WTC11 (cell line): ENCODE measurements at regions not wholly inside any gene's neighbourhood (a gene's known extent, or its start where the extent isn't known, plus 50 kb on each side); places are given as distances from the start of the nearest gene placed in this dataset.

Experiments used
- ATF1 ChIP-seq: sonication (generic); formaldehyde crosslinking; IDR thresholded peaks from 2 replicates; pipeline ENCODE4 v1.8.1; 2023; ENCODE audit warnings: mild to moderate bottlenecking, moderate library complexity, missing genetic modification reagents
- CTCF ChIP-seq: fragments of 200-600 bp; IDR thresholded peaks from 2 replicates; pipeline ENCODE4 v1.8.0; 2022; ENCODE audit warnings: antibody characterized with exemption
- ESRRA ChIP-seq: sonication (generic); formaldehyde crosslinking; IDR thresholded peaks from 2 replicates; pipeline ENCODE4 v1.8.1; 2022; ENCODE audit warnings: mild to moderate bottlenecking, missing genetic modification reagents, borderline replicate concordance
- KAT7 ChIP-seq: sonication (generic); formaldehyde crosslinking; IDR thresholded peaks from 2 replicates; pipeline ENCODE4 v1.8.1; 2023; ENCODE audit warnings: missing genetic modification reagents, mild to moderate bottlenecking, borderline replicate concordance
- NR3C1 ChIP-seq: sonication (generic); formaldehyde crosslinking; conservative IDR thresholded peaks from 2 replicates; pipeline ENCODE4 v1.8.1; 2023; ENCODE audit warnings: low read depth, mild to moderate bottlenecking, missing genetic modification reagents
- ZNF219 ChIP-seq: sonication (generic); formaldehyde crosslinking; IDR thresholded peaks from 2 replicates; pipeline ENCODE4 v1.8.0; 2023; ENCODE audit warnings: missing genetic modification reagents, mild to moderate bottlenecking, borderline replicate concordance
- ZNF416 ChIP-seq: fragments of 250-450 bp; sonication (Bioruptor Pico); IDR thresholded peaks from 2 replicates; pipeline ENCODE4 v1.9.0; 2021; ENCODE audit warnings: mild to moderate bottlenecking, inconsistent platforms
- TF ChIP-seq, protein P1 (sequence below): sonication (generic); formaldehyde crosslinking; conservative IDR thresholded peaks from 2 replicates; pipeline ENCODE4 v1.8.1; 2022; ENCODE audit warnings: mild to moderate bottlenecking, missing genetic modification reagents
- TF ChIP-seq, protein P2 (sequence below): sonication (generic); formaldehyde crosslinking; IDR thresholded peaks from 2 replicates; pipeline ENCODE4 v1.8.0; 2022; ENCODE audit warnings: mild to moderate bottlenecking, missing genetic modification reagents
- TF ChIP-seq, protein P3 (sequence below): sonication (generic); formaldehyde crosslinking; IDR thresholded peaks from 2 replicates; pipeline ENCODE4 v1.8.1; 2023; ENCODE audit warnings: mild to moderate bottlenecking, missing genetic modification reagents, moderate library complexity
- TF ChIP-seq, protein P4 (sequence below): fragments of 250-450 bp; sonication (Bioruptor Pico); conservative IDR thresholded peaks from 2 replicates; pipeline ENCODE4 v1.9.0; 2021; ENCODE audit warnings: mild to moderate bottlenecking
- TF ChIP-seq, protein P5 (sequence below): sonication (generic); formaldehyde crosslinking; IDR thresholded peaks from 2 replicates; pipeline ENCODE4 v1.8.1; 2023; ENCODE audit warnings: mild to moderate bottlenecking, missing genetic modification reagents

- TF ChIP-seq KAT7 (CRISPR knock-in tag) (no peak), ESRRA (CRISPR knock-in tag) (no peak), ATF1 (CRISPR knock-in tag) (no peak), CTCF (no peak), ZNF416 (CRISPR knock-in tag) (no peak), NR3C1 (CRISPR knock-in tag) (no peak), ZNF219 (CRISPR knock-in tag) (no peak)
- TF ChIP-seq, protein P1, sequence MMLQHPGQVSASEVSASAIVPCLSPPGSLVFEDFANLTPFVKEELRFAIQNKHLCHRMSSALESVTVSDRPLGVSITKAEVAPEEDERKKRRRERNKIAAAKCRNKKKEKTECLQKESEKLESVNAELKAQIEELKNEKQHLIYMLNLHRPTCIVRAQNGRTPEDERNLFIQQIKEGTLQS (CRISPR knock-in tag): no peak
- TF ChIP-seq, protein P2, sequence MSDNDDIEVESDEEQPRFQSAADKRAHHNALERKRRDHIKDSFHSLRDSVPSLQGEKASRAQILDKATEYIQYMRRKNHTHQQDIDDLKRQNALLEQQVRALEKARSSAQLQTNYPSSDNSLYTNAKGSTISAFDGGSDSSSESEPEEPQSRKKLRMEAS: no peak
- TF ChIP-seq, protein P3, sequence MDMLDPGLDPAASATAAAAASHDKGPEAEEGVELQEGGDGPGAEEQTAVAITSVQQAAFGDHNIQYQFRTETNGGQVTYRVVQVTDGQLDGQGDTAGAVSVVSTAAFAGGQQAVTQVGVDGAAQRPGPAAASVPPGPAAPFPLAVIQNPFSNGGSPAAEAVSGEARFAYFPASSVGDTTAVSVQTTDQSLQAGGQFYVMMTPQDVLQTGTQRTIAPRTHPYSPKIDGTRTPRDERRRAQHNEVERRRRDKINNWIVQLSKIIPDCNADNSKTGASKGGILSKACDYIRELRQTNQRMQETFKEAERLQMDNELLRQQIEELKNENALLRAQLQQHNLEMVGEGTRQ (CRISPR knock-in tag): no peak
- TF ChIP-seq, protein P4, sequence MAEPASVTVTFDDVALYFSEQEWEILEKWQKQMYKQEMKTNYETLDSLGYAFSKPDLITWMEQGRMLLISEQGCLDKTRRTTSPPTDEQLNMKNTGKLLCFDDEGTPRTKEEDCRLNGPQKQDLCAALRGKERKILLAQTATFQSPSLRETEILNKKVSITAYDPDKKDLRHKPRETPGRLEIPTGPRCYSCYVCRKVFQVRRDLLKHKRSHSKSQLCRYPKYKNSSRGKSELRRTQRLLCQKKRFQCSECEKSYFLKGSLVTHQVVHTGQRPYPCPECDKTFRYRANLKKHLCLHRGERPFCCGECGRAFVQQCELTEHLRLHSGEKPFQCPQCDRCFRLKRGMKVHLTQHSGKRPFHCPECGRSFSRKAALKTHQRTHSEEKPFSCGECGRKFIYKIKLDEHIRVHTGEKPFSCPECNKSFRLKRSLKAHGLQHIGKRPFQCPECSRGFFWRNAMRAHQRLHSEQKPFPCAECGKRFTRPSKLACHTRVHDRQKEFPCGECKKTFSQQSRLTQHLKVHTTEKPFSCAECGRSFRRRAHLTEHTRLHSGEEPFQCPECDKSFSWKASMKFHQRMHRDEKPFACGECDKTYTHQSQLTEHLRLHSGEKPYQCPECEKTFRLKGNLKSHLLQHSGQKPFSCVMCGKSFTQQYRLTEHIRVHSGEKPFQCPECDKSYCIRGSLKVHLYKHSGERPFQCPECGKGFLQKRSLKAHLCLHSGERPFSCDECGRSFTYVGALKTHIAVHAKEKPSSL (CRISPR knock-in tag): no peak
- TF ChIP-seq, protein P5, sequence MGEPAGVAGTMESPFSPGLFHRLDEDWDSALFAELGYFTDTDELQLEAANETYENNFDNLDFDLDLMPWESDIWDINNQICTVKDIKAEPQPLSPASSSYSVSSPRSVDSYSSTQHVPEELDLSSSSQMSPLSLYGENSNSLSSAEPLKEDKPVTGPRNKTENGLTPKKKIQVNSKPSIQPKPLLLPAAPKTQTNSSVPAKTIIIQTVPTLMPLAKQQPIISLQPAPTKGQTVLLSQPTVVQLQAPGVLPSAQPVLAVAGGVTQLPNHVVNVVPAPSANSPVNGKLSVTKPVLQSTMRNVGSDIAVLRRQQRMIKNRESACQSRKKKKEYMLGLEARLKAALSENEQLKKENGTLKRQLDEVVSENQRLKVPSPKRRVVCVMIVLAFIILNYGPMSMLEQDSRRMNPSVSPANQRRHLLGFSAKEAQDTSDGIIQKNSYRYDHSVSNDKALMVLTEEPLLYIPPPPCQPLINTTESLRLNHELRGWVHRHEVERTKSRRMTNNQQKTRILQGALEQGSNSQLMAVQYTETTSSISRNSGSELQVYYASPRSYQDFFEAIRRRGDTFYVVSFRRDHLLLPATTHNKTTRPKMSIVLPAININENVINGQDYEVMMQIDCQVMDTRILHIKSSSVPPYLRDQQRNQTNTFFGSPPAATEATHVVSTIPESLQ (CRISPR knock-in tag): no peak
These were observed 1183.2 kb upstream of the B3GALT2 start for GRCh38 chr1:194369622-194370021.
